Amniotic epithelial cell (primary cell): ENCODE measurements at regions not wholly inside any gene's neighbourhood (a gene's known extent, or its start where the extent isn't known, plus 50 kb on each side); places are given as distances from the start of the nearest gene placed in this dataset.

Source experiments
- DNase-seq: peaks from one replicate; pipeline ENCODE4 v3.0.0-alpha.2; 2010; ENCODE audit warnings: low read depth

GRCh38 chr4:79466621-79467020, 58.6 kb upstream of the GK2 start:
- no peak for DNase-seq
